ENCODE measurements at regions not wholly inside any gene's neighbourhood (a gene's known extent, or its start where the extent isn't known, plus 50 kb on each side); places are given as distances from the start of the nearest gene placed in this dataset.
A peak's percentile ranks its signal among the peaks of the same experiment; 100 is the strongest.

- TF ChIP-seq GABPA (IDR thresholded peaks at IDR 0.05 in 1 of 2, conservative IDR thresholded peaks at IDR 0.05 in 1 of 2) = no peak
- no peak for TF ChIP-seq SP1 (IDR thresholded peaks at IDR 0.05)
- TF ChIP-seq JUND (IDR thresholded peaks at IDR 0.05) = no peak
- no peak for TF ChIP-seq REST (IDR thresholded peaks at IDR 0.05)
- no peak for TF ChIP-seq RXRA (IDR thresholded peaks at IDR 0.05)
- TF ChIP-seq, protein P1, sequence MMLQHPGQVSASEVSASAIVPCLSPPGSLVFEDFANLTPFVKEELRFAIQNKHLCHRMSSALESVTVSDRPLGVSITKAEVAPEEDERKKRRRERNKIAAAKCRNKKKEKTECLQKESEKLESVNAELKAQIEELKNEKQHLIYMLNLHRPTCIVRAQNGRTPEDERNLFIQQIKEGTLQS (IDR thresholded peaks at IDR 0.05) = no peak
- TF ChIP-seq YY1 (IDR thresholded peaks at IDR 0.05) = no peak
- no peak for TF ChIP-seq TAF1 (conservative IDR thresholded peaks at IDR 0.05)
- no peak for TF ChIP-seq EGR1 (IDR thresholded peaks at IDR 0.05; ENCODE audit: low read depth in 2 of 2)
- no peak for TF ChIP-seq NR2F2 (IDR thresholded peaks at IDR 0.05)
- no peak for TF ChIP-seq HNF4G (IDR thresholded peaks at IDR 0.05)
- TF ChIP-seq, protein P2, sequence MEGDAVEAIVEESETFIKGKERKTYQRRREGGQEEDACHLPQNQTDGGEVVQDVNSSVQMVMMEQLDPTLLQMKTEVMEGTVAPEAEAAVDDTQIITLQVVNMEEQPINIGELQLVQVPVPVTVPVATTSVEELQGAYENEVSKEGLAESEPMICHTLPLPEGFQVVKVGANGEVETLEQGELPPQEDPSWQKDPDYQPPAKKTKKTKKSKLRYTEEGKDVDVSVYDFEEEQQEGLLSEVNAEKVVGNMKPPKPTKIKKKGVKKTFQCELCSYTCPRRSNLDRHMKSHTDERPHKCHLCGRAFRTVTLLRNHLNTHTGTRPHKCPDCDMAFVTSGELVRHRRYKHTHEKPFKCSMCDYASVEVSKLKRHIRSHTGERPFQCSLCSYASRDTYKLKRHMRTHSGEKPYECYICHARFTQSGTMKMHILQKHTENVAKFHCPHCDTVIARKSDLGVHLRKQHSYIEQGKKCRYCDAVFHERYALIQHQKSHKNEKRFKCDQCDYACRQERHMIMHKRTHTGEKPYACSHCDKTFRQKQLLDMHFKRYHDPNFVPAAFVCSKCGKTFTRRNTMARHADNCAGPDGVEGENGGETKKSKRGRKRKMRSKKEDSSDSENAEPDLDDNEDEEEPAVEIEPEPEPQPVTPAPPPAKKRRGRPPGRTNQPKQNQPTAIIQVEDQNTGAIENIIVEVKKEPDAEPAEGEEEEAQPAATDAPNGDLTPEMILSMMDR (IDR thresholded peaks at IDR 0.05; ENCODE audit: low read depth, low read length, missing input control) = no peak
- TF ChIP-seq FOXA2 (IDR thresholded peaks at IDR 0.05) = no peak
- TF ChIP-seq ZBTB33 (IDR thresholded peaks at IDR 0.05) = no peak
- Histone ChIP-seq H3K36me3 (ENCODE audit: control insufficient read depth in 4 of 4, insufficient read depth in 3 of 4, low read depth in 1 of 4, low read length in 3 of 4) (no peaks in the 10 kb centered on the region), H3K4me3 (ENCODE audit: low read depth in 1 of 3, low read length in 3 of 3) (no peak overlapping the region)
These were observed 662.5 kb upstream of the SOX9 start for GRCh38 chr17:71458322-71458721.

GRCh38 chr17:71460943-71461342 is 659.9 kb upstream of the SOX9 start:
- peak; percentile 34 for DNase-seq (ENCODE audit: low spot score)
- H3K4me1 ChIP-seq (ENCODE audit: control insufficient read depth in 4 of 4, insufficient read depth in 4 of 4, low read length in 3 of 4) = no peaks in the 10 kb centered on the region
- H3K27ac ChIP-seq (ENCODE audit: low read depth in 1 of 2, low read length in 2 of 2) = no peak overlapping the region
- 65% methylated on average over 4 of the region's 4 CpGs for WGBS
- no peaks in the 10 kb centered on the region for H3K36me3 ChIP-seq (ENCODE audit: control insufficient read depth in 4 of 4, insufficient read depth in 3 of 4, low read depth in 1 of 4, low read length in 3 of 4)
- H3K9ac ChIP-seq (ENCODE audit: low read depth in 1 of 2, low read length in 2 of 2) = no peak overlapping the region
- no peaks in the 10 kb centered on the region for H3K9me3 ChIP-seq (ENCODE audit: control insufficient read depth in 4 of 4, low read length in 3 of 4)
- no peak for TF ChIP-seq TAF1 (conservative IDR thresholded peaks at IDR 0.05)
- TF ChIP-seq REST (IDR thresholded peaks at IDR 0.05) = no peak
- no peak for TF ChIP-seq NR2F2 (IDR thresholded peaks at IDR 0.05)
- TF ChIP-seq RAD21 (IDR thresholded peaks at IDR 0.05) = peak; percentile 66 to 73
- TF ChIP-seq, protein P2 (IDR thresholded peaks at IDR 0.05; ENCODE audit: low read depth, low read length, missing input control) = peak; percentile 44
- TF ChIP-seq SP1 (IDR thresholded peaks at IDR 0.05) = no peak
- TF ChIP-seq FOXA1 (IDR thresholded peaks at IDR 0.05) = no peak
- TF ChIP-seq HNF4A (conservative IDR thresholded peaks at IDR 0.05) = no peak
- no peak for TF ChIP-seq YY1 (IDR thresholded peaks at IDR 0.05)
- H3K4me3 ChIP-seq (ENCODE audit: low read depth in 1 of 3, low read length in 3 of 3) = no peak overlapping the region
- H3K27me3 ChIP-seq (ENCODE audit: control insufficient read depth in 4 of 4, insufficient read depth in 4 of 4, low read length in 3 of 4) = no peaks in the 10 kb centered on the region

More at GRCh38 chr17:71458322-71458721, 662.5 kb upstream of the SOX9 start:
- DNase-seq (ENCODE audit: low spot score) = no peak
- WGBS = 79% methylated on average over 5 of the region's 5 CpGs
- no peak overlapping the region for H3K9ac ChIP-seq (ENCODE audit: low read depth in 1 of 2, low read length in 2 of 2)
- no peaks in the 10 kb centered on the region for H3K4me1 ChIP-seq (ENCODE audit: control insufficient read depth in 4 of 4, insufficient read depth in 4 of 4, low read length in 3 of 4)
- no peak overlapping the region for H3K27ac ChIP-seq (ENCODE audit: low read depth in 1 of 2, low read length in 2 of 2)
- no peaks in the 10 kb centered on the region for H3K9me3 ChIP-seq (ENCODE audit: control insufficient read depth in 4 of 4, low read length in 3 of 4)
- H3K27me3 ChIP-seq (ENCODE audit: control insufficient read depth in 4 of 4, insufficient read depth in 4 of 4, low read length in 3 of 4) = no peaks in the 10 kb centered on the region

Measured in liver (tissue), 8 donors.